ENCODE measurements at regions not wholly inside any gene's neighbourhood (a gene's known extent, or its start where the extent isn't known, plus 50 kb on each side); places are given as distances from the start of the nearest gene placed in this dataset.

- no peaks in the 10 kb centered on the region for H3K36me3 Mint-ChIP-seq
- H3K27ac Mint-ChIP-seq = no peak overlapping the region
- H3K9me3 Mint-ChIP-seq = no peaks in the 10 kb centered on the region
- H3K4me3 Mint-ChIP-seq = no peak overlapping the region
- no peak for DNase-seq (ENCODE audit: low spot score in 2 of 2)
- no peak for ATAC-seq
- H3K4me1 Mint-ChIP-seq = no peaks in the 10 kb centered on the region
These were observed 295.9 kb downstream of the HRH4 start for GRCh38 chr18:24756385-24756784.

GRCh38 chr18:24757134-24757533 is 296.7 kb downstream of the HRH4 start:
- Mint-ChIP-seq H3K4me1 (no peaks in the 10 kb centered on the region), H3K27ac (no peak overlapping the region), H3K36me3 (no peaks in the 10 kb centered on the region), H3K9me3 (peaks cover 2% of the 10 kb centered on the region), H3K4me3 (no peak overlapping the region)
- DNase-seq (ENCODE audit: low spot score in 2 of 2) (no peak), ATAC-seq (no peak)

- DNase-seq (ENCODE audit: low spot score in 2 of 2) (no peak), ATAC-seq (no peak)
- Mint-ChIP-seq H3K27ac (no peak overlapping the region), H3K9me3 (peaks cover 2% of the 10 kb centered on the region), H3K4me1 (no peaks in the 10 kb centered on the region), H3K4me3 (no peak overlapping the region), H3K36me3 (no peaks in the 10 kb centered on the region)
These were observed 301.3 kb downstream of the HRH4 start for GRCh38 chr18:24761765-24762164.

- Mint-ChIP-seq H3K4me1 (no peaks in the 10 kb centered on the region), H3K36me3 (no peaks in the 10 kb centered on the region), H3K4me3 (no peak overlapping the region), H3K9me3 (peaks cover 2% of the 10 kb centered on the region), H3K27ac (no peak overlapping the region)
- no peak for ATAC-seq
- DNase-seq (ENCODE audit: low spot score in 2 of 2) = no peak
These were observed 302.1 kb downstream of the HRH4 start for GRCh38 chr18:24762511-24762910.

GRCh38 chr18:24763765-24764513 is 303.5 kb downstream of the HRH4 start:
- H3K36me3 Mint-ChIP-seq = no peaks in the 10 kb centered on the region
- H3K27ac Mint-ChIP-seq = no peak overlapping the region

GRCh38 chr18:24764766-24765165 is 304.3 kb downstream of the HRH4 start:
- Mint-ChIP-seq H3K9me3 (peaks cover 2% of the 10 kb centered on the region), H3K4me3 (no peak overlapping the region), H3K36me3 (no peaks in the 10 kb centered on the region), H3K27ac (no peak overlapping the region), H3K4me1 (no peaks in the 10 kb centered on the region)
- no peak for ATAC-seq
- DNase-seq (ENCODE audit: low spot score in 2 of 2) = no peak

More at GRCh38 chr18:24763765-24764513, 303.5 kb downstream of the HRH4 start:
- DNase-seq (ENCODE audit: low spot score in 2 of 2) (no peak), ATAC-seq (no peak)
- peaks cover 2% of the 10 kb centered on the region for H3K9me3 Mint-ChIP-seq
- H3K4me1 Mint-ChIP-seq = no peaks in the 10 kb centered on the region
- H3K4me3 Mint-ChIP-seq = no peak overlapping the region

GRCh38 chr18:24766376-24766775 is 305.9 kb downstream of the HRH4 start:
- no peaks in the 10 kb centered on the region for H3K4me1 Mint-ChIP-seq
- DNase-seq (ENCODE audit: low spot score in 2 of 2) (no peak), ATAC-seq (no peak)

GRCh38 chr18:24770311-24771024 is 310.0 kb downstream of the HRH4 start:
- Mint-ChIP-seq H3K4me3 (no peak overlapping the region), H3K4me1 (no peaks in the 10 kb centered on the region), H3K9me3 (no peaks in the 10 kb centered on the region), H3K27ac (no peak overlapping the region), H3K36me3 (no peaks in the 10 kb centered on the region)
- no peak for ATAC-seq
- DNase-seq (ENCODE audit: low spot score in 2 of 2) = no peak

More at GRCh38 chr18:24766376-24766775, 305.9 kb downstream of the HRH4 start:
- Mint-ChIP-seq H3K9me3 (peaks cover 2% of the 10 kb centered on the region), H3K27ac (no peak overlapping the region), H3K4me3 (no peak overlapping the region), H3K36me3 (no peaks in the 10 kb centered on the region)

- ATAC-seq (no peak), DNase-seq (ENCODE audit: low spot score in 2 of 2) (no peak)
- Mint-ChIP-seq H3K27ac (no peak overlapping the region), H3K4me1 (no peaks in the 10 kb centered on the region), H3K9me3 (no peaks in the 10 kb centered on the region), H3K36me3 (no peaks in the 10 kb centered on the region), H3K4me3 (no peak overlapping the region)
These were observed 310.9 kb downstream of the HRH4 start for GRCh38 chr18:24771300-24771699.

- Mint-ChIP-seq H3K4me1 (no peaks in the 10 kb centered on the region), H3K36me3 (no peaks in the 10 kb centered on the region), H3K27ac (no peak overlapping the region), H3K9me3 (no peaks in the 10 kb centered on the region), H3K4me3 (no peak overlapping the region)
- no peak for DNase-seq (ENCODE audit: low spot score in 2 of 2)
- no peak for ATAC-seq
These were observed 312.7 kb downstream of the HRH4 start for GRCh38 chr18:24773101-24773500.

- ATAC-seq (no peak), DNase-seq (ENCODE audit: low spot score in 2 of 2) (no peak)
- Mint-ChIP-seq H3K36me3 (no peaks in the 10 kb centered on the region), H3K27ac (no peak overlapping the region), H3K4me1 (no peaks in the 10 kb centered on the region), H3K4me3 (no peak overlapping the region), H3K9me3 (no peaks in the 10 kb centered on the region)
These were observed 315.6 kb downstream of the HRH4 start for GRCh38 chr18:24776019-24776418.

GRCh38 chr18:24778810-24779418 is 318.5 kb downstream of the HRH4 start:
- no peak for DNase-seq (ENCODE audit: low spot score in 2 of 2)

GRCh38 chr18:24782566-24782965 is 322.1 kb downstream of the HRH4 start:
- Mint-ChIP-seq H3K4me1 (no peaks in the 10 kb centered on the region), H3K9me3 (peaks cover under 1% of the 10 kb centered on the region), H3K4me3 (no peak overlapping the region), H3K27ac (no peak overlapping the region), H3K36me3 (no peaks in the 10 kb centered on the region)
- DNase-seq (ENCODE audit: low spot score in 2 of 2) (no peak), ATAC-seq (no peak)

More at GRCh38 chr18:24778810-24779418, 318.5 kb downstream of the HRH4 start:
- Mint-ChIP-seq H3K9me3 (no peaks in the 10 kb centered on the region), H3K4me1 (no peaks in the 10 kb centered on the region), H3K36me3 (no peaks in the 10 kb centered on the region), H3K4me3 (no peak overlapping the region), H3K27ac (no peak overlapping the region)
- ATAC-seq = no peak

GRCh38 chr18:24785019-24785418 is 324.6 kb downstream of the HRH4 start:
- no peak overlapping the region for H3K4me3 Mint-ChIP-seq
- H3K4me1 Mint-ChIP-seq = no peaks in the 10 kb centered on the region
- peaks cover 4% of the 10 kb centered on the region for H3K9me3 Mint-ChIP-seq

GRCh38 chr18:24786027-24786426 is 325.6 kb downstream of the HRH4 start:
- DNase-seq (ENCODE audit: low spot score in 2 of 2) (no peak), ATAC-seq (no peak)
- H3K4me1 Mint-ChIP-seq = no peaks in the 10 kb centered on the region
- peaks cover 4% of the 10 kb centered on the region for H3K9me3 Mint-ChIP-seq
- no peaks in the 10 kb centered on the region for H3K36me3 Mint-ChIP-seq
- H3K4me3 Mint-ChIP-seq = no peak overlapping the region
- H3K27ac Mint-ChIP-seq = no peak overlapping the region

More at GRCh38 chr18:24785019-24785418, 324.6 kb downstream of the HRH4 start:
- DNase-seq (ENCODE audit: low spot score in 2 of 2) = no peak
- no peak for ATAC-seq
- no peak overlapping the region for H3K27ac Mint-ChIP-seq
- no peaks in the 10 kb centered on the region for H3K36me3 Mint-ChIP-seq

- H3K9me3 Mint-ChIP-seq = peaks cover 4% of the 10 kb centered on the region
These were observed 329.9 kb downstream of the HRH4 start for GRCh38 chr18:24790347-24790746.

More at GRCh38 chr18:24790347-24790746, 329.9 kb downstream of the HRH4 start:
- Mint-ChIP-seq H3K4me1 (no peaks in the 10 kb centered on the region), H3K4me3 (no peak overlapping the region), H3K27ac (no peak overlapping the region), H3K36me3 (no peaks in the 10 kb centered on the region)
- ATAC-seq (no peak), DNase-seq (ENCODE audit: low spot score in 2 of 2) (no peak)

All from stimulated activated effector memory CD8-positive, alpha-beta T cell treated with anti-CD3 and anti-CD28 coated beads, Interleukin-12 subunit alpha, Interleukin-12 subunit beta, amount 100 ng/mL, for 72 hours (primary cell).